PFSK-1 (cell line): ENCODE measurements at regions not wholly inside any gene's neighbourhood (a gene's known extent, or its start where the extent isn't known, plus 50 kb on each side); places are given as distances from the start of the nearest gene placed in this dataset.

Source experiments
- FOXP2 ChIP-seq: optimal IDR thresholded peaks from 2 replicates; pipeline ENCODE3; 2011; ENCODE audit warnings: borderline replicate concordance, control low read depth, inconsistent platforms; ENCODE audit not compliant: insufficient read depth; ENCODE audit errors: extremely low read length, extremely low read depth
- POLR2AphosphoS5 ChIP-seq: IDR thresholded peaks from 2 replicates; pipeline ENCODE4 v1.6.1; 2012; ENCODE audit warnings: low read depth, mild to moderate bottlenecking, control low read depth, low read length, moderate library complexity
- REST ChIP-seq, 2 experiments: IDR thresholded peaks; 2 replicates each; pipeline versions ENCODE4 v1.6.1 to v1.8.0; 2011 to 2012; ENCODE audit warnings: low read depth in 2 of 2, low read length in 2 of 2, control low read depth in 1 of 2, inconsistent platforms in 1 of 2, mild to moderate bottlenecking in 1 of 2, moderate library complexity in 1 of 2; ENCODE audit not compliant: insufficient read depth in 1 of 2
- SIN3A ChIP-seq: IDR thresholded peaks from 2 replicates; pipeline ENCODE4 v1.6.1; 2012; ENCODE audit warnings: mild to moderate bottlenecking, low read length, moderate library complexity, borderline replicate concordance; ENCODE audit not compliant: insufficient read depth
- TAF1 ChIP-seq: IDR thresholded peaks from 2 replicates; pipeline ENCODE4 v1.6.1; 2012; ENCODE audit warnings: low read length, control low read depth, borderline replicate concordance; ENCODE audit not compliant: insufficient read depth

DNA sequence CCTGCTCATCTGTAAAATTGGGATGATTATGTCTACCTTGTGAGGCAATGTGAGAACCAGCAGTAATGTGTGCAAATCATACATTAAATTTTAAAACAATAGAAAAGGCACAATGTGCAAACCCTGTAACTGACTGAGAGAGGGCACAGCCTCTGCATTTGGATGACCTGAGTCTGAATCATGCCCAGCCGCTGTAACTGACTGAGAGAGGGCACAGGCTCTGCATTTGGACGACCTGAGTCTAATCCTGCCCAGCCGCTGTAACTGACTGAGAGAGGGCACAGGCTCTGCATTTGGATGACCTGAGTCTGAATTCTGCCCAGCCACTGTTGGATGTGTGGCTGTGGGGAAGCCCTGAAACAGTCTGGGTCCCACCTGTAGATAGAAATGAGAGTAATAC is 351.5 kb upstream of the SHH start:
- TF ChIP-seq FOXP2 (no peak), POLR2AphosphoS5 (no peak), TAF1 (no peak), REST (IDR thresholded peaks at IDR 0.05; ENCODE audit: insufficient read depth in 1 of 2, low read depth in 2 of 2, low read length in 2 of 2) (no peak), SIN3A (no peak)

GRCh38 chr7:156162451-156162850 is 350.2 kb upstream of the SHH start:
- TF ChIP-seq REST (IDR thresholded peaks at IDR 0.05; ENCODE audit: insufficient read depth in 1 of 2, low read depth in 2 of 2, low read length in 2 of 2) (no peak), FOXP2 (no peak), TAF1 (no peak), POLR2AphosphoS5 (no peak), SIN3A (no peak)

GRCh38 chr7:156160811-156161210 is 348.5 kb upstream of the SHH start:
- TF ChIP-seq REST (IDR thresholded peaks at IDR 0.05; ENCODE audit: insufficient read depth in 1 of 2, low read depth in 2 of 2, low read length in 2 of 2): no peak

GRCh38 chr7:156158693-156159092 is 346.4 kb upstream of the SHH start:
- TF ChIP-seq POLR2AphosphoS5: no peak
- no peak for TF ChIP-seq TAF1
- TF ChIP-seq FOXP2: no peak
- TF ChIP-seq REST (IDR thresholded peaks at IDR 0.05; ENCODE audit: insufficient read depth in 1 of 2, low read depth in 2 of 2, low read length in 2 of 2): no peak
- TF ChIP-seq SIN3A: no peak

- TF ChIP-seq SIN3A (no peak), POLR2AphosphoS5 (no peak), REST (IDR thresholded peaks at IDR 0.05; ENCODE audit: insufficient read depth in 1 of 2, low read depth in 2 of 2, low read length in 2 of 2) (no peak), TAF1 (no peak), FOXP2 (no peak)
These were observed 345.9 kb upstream of the SHH start for GRCh38 chr7:156158213-156158612.
